PC-9 (cell line): ENCODE measurements at regions not wholly inside any gene's neighbourhood (a gene's known extent, or its start where the extent isn't known, plus 50 kb on each side); places are given as distances from the start of the nearest gene placed in this dataset.

ENCODE experiments used
- BruUV-seq: library from RNA; stranded (reverse); fragments of 400-500 nt; replicated peaks from 2 replicates; lab custom pipeline; 2021; lab: Mats Ljungman, UMichigan
- CTCF ChIA-PET: fragments of 300-600 bp; sonication (Branson Sonifier 250); formaldehyde crosslinking; loops from one replicate; lab custom pipeline; 2022; ENCODE audit warnings: antibody characterized with exemption; lab: Charles Lee
- POLR2A ChIA-PET: fragments of 300-600 bp; sonication (Branson Sonifier 250); formaldehyde crosslinking; loops from one replicate; lab custom pipeline; 2022; ENCODE audit warnings: antibody characterized with exemption; ENCODE audit not compliant: unreplicated experiment; lab: Charles Lee
- DNase-seq, 2 experiments: peaks; one replicate each; pipeline versions ENCODE4 v3.0.0 to v3.0.0-alpha.2; 2015 to 2022; ENCODE audit warnings: mixed read lengths in 1 of 2
- H2AFZ ChIP-seq: fragments of 200-600 bp; sonication (generic); 2 replicates; pipeline ENCODE4 v1.8.1; 2017; ENCODE audit warnings: antibody characterized with exemption
- H3F3A ChIP-seq: fragments of 200-600 bp; sonication (generic); 2 replicates; pipeline ENCODE4 v1.8.1; 2017; ENCODE audit warnings: antibody characterized with exemption, mild to moderate bottlenecking, low read depth; ENCODE audit not compliant: insufficient read depth
- H3K27ac ChIP-seq: fragments of 200-600 bp; sonication (generic); 2 replicates; pipeline ENCODE4 v1.6.1; 2016; ENCODE audit warnings: mixed run types
- H3K27me3 ChIP-seq: fragments of 200-600 bp; sonication (generic); 2 replicates; pipeline ENCODE4 v1.6.1; 2016; ENCODE audit warnings: low read depth, mixed run types; ENCODE audit not compliant: insufficient read depth
- H3K36me3 ChIP-seq: fragments of 200-600 bp; sonication (generic); 2 replicates; pipeline ENCODE4 v1.6.1; 2016; ENCODE audit warnings: low read depth, mixed run types
- H3K4me1 ChIP-seq: fragments of 200-600 bp; sonication (generic); replicated peaks from 2 replicates; pipeline ENCODE4 v1.6.1; 2016; ENCODE audit warnings: mixed run types; ENCODE audit not compliant: insufficient read depth
- H3K4me2 ChIP-seq: fragments of 200-600 bp; sonication (generic); 2 replicates; pipeline ENCODE4 v1.6.1; 2017; ENCODE audit warnings: mixed run types
- H3K4me3 ChIP-seq: fragments of 200-600 bp; sonication (generic); 2 replicates; pipeline ENCODE4 v1.6.1; 2016; ENCODE audit warnings: mixed run types
- H3K79me2 ChIP-seq: fragments of 200-600 bp; sonication (generic); 2 replicates; pipeline ENCODE4 v1.6.1; 2017; ENCODE audit warnings: low read depth, mixed run types
- H3K9me2 ChIP-seq: fragments of 200-600 bp; sonication (generic); 2 replicates; pipeline ENCODE4 v1.8.1; 2017; ENCODE audit warnings: mild to moderate bottlenecking; ENCODE audit not compliant: insufficient read depth
- H3K9me3 ChIP-seq: fragments of 200-600 bp; sonication (generic); 2 replicates; pipeline ENCODE4 v1.8.1; 2016; ENCODE audit warnings: low read depth; ENCODE audit not compliant: insufficient read depth
- H4K20me1 ChIP-seq: fragments of 200-600 bp; sonication (generic); 2 replicates; pipeline ENCODE4 v1.8.1; 2017; ENCODE audit not compliant: insufficient read depth
- CTCF ChIP-seq: fragments of 200-600 bp; sonication (generic); conservative IDR thresholded peaks from 2 replicates; pipeline ENCODE4 v1.6.1; 2017; ENCODE audit warnings: mixed run types, antibody characterized with exemption, mild to moderate bottlenecking, moderate library complexity
- EZH2 ChIP-seq: fragments of 200-600 bp; sonication (generic); IDR thresholded peaks from 2 replicates; pipeline ENCODE4 v1.8.0; 2017; ENCODE audit warnings: antibody characterized with exemption, low read depth
- intact Hi-C: fragments of 100-400 bp; cut with micrococcal nuclease; formaldehyde crosslinking; loops from one replicate; pipeline ENCODE4 v1.10.0; 2022; ENCODE audit not compliant: unreplicated experiment

DNA sequence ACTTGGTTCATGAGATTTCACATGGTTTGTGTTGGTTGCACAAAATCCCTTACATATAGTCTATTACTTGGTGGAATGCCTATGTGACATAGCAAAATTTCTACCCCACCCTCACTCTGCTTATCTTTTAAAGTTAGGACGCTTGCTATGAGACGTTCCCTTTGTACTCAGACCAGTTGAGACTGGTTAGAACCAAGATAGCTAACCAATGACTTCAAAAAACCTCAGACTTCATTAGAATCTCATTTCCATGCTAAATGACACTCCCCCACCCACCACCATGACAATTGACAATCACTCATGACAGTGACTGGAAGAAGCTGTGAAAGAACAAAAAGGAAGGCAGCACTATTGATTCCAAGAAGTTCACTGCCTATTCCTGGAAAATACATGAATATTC lies 313.6 kb downstream of the ETS1 start:
- no peak for DNase-seq
- Histone ChIP-seq H3K9me2 (no peaks in the 10 kb centered on the region), H3K9me3 (no peaks in the 10 kb centered on the region), H3K36me3 (no peaks in the 10 kb centered on the region; the same call in 1 of the 2 replicates), H3K79me2 (no peaks in the 10 kb centered on the region), H3F3A (no peaks in the 10 kb centered on the region), H3K4me3 (no peak overlapping the region), H3K4me1 (no peaks in the 10 kb centered on the region), H4K20me1 (no peaks in the 10 kb centered on the region), H3K4me2 (no peak overlapping the region), H3K27ac (no peak overlapping the region), H3K27me3 (no peaks in the 10 kb centered on the region), H2AFZ (no peak overlapping the region)
- ChIA-PET POLR2A (no interaction called here), CTCF (no interaction called here)
- no peak for TF ChIP-seq EZH2
- TF ChIP-seq CTCF, result no peak
- BruUV-seq, result no TSS peak
- intact Hi-C loops, result no loop called here

DNA sequence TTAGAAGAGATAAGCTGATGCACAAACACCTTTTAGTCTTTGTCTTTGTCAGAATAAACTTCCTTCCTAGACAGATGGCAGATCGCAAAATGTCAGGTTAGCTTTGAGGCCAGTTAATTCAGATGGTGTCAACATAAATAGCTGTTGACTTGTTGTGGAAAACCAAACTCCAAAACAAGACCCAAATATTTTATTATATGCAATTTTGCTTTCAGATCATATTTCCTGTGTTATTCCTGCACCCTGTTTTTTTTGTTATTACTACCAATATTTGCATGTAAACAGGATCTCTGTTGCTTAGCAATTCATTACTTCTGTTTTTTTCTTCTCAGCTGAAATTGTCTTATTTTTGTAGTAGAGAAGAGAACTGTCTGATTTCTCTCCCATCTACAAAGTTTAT lies 316.0 kb downstream of the ETS1 start:
- no peaks in the 10 kb centered on the region for H3K27me3 ChIP-seq
- no peaks in the 10 kb centered on the region for H3K9me2 ChIP-seq
- H3K4me2 ChIP-seq, result no peak overlapping the region
- ChIA-PET CTCF (no interaction called here), POLR2A (no interaction called here)
- no TSS peak for BruUV-seq
- H4K20me1 ChIP-seq, result no peaks in the 10 kb centered on the region
- H3K27ac ChIP-seq, result no peak overlapping the region
- H3K4me3 ChIP-seq, result no peak overlapping the region
- no peaks in the 10 kb centered on the region for H3F3A ChIP-seq
- H2AFZ ChIP-seq, result no peak overlapping the region
- no peaks in the 10 kb centered on the region for H3K36me3 ChIP-seq
- intact Hi-C loops, result no loop called here
- TF ChIP-seq CTCF, result no peak
- no peak for TF ChIP-seq EZH2
- DNase-seq, result no peak
- H3K79me2 ChIP-seq, result no peaks in the 10 kb centered on the region
- H3K4me1 ChIP-seq, result no peaks in the 10 kb centered on the region
- H3K9me3 ChIP-seq, result no peaks in the 10 kb centered on the region

GRCh38 chr11:128269466-128269865 lies 317.9 kb downstream of the ETS1 start:
- POLR2A ChIA-PET, result no interaction called here
- CTCF ChIA-PET, result no interaction called here
- TF ChIP-seq CTCF (no peak), EZH2 (no peak)
- intact Hi-C loops, result no loop called here
- H3K4me2 ChIP-seq, result no peak overlapping the region
- no peaks in the 10 kb centered on the region for H3K9me2 ChIP-seq
- BruUV-seq, result no TSS peak
- no peaks in the 10 kb centered on the region for H3K9me3 ChIP-seq
- H2AFZ ChIP-seq, result no peak overlapping the region
- no peaks in the 10 kb centered on the region for H3K27me3 ChIP-seq
- no peak for DNase-seq
- H3K4me1 ChIP-seq, result no peaks in the 10 kb centered on the region
- no peak overlapping the region for H3K27ac ChIP-seq
- no peaks in the 10 kb centered on the region for H3F3A ChIP-seq
- H4K20me1 ChIP-seq, result no peaks in the 10 kb centered on the region
- no peaks in the 10 kb centered on the region for H3K79me2 ChIP-seq
- no peaks in the 10 kb centered on the region for H3K36me3 ChIP-seq
- no peak overlapping the region for H3K4me3 ChIP-seq
